GM19351 (cell line): ENCODE measurements at regions not wholly inside any gene's neighbourhood (a gene's known extent, or its start where the extent isn't known, plus 50 kb on each side); places are given as distances from the start of the nearest gene placed in this dataset.
"Not testable (repeated sequence)": the region's sequence is repeated elsewhere in the genome, so short reads cannot be mapped to it uniquely, and the experiment has no call there.

Experiments used
- ATAC-seq: cut with Tn5 transposase; IDR thresholded peaks from one replicate; pipeline ENCODE4 v1.9.1; 2021; ENCODE audit warnings: mild to moderate bottlenecking, moderate library complexity; ENCODE audit not compliant: unreplicated experiment

DNA sequence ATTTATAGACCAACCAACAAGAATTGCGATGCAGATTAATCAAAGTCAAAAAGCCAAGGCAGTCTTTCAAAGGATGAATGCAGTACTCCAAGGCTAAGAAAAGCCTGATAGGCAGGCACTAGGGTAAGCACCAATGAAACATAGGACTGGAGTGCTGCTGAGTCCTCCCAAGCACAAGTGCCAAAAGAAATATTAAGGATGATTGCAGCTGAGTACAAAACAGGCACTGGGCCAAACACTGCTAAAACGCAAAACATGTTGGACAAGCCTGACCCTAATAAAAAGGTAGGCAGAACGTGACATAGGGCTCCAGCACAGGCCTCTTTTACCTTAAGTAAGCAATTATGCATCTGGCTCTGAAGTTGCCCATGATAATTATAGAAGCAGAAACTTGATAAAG lies 160.1 kb upstream of the LRP1B start:
- no peak for ATAC-seq

DNA sequence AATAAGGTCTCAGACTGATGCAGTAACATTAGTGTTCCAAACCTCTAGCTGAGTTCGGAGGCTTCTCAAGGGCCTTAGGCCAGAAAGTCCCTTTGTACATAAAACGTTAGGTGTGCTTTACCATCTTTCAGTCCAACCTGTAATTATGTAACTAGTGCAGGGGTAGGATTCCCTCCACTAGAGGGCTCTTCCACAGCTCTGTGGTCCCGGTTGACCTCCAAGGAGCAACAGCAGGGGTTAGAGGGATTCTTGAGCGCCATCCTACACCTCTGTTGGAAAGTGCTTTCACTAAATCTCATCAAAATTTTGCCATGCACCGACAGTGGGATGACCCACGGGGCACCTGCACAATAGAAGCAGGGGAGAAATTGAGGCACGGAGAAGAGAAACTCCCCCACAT lies 155.8 kb upstream of the LRP1B start:
- peak; percentile 88 for ATAC-seq

DNA sequence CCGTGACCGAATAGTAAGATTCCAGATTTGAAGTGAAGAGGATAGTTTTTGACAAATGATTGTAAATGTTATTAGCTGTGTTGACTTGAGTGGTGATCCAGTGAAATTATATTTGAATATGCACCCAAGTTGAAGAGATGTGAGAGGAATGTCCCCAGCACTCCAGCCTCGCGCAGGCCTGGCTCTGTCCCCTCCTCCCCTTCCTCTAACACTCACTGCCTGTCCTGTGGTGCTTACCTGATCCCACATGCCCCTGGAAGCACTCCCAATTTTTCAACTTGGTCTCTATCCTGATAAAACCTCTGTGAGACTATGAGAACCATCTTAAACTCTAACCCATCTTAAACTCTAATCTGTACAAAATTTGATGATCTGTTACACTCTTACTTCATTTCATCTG lies 154.7 kb upstream of the LRP1B start:
- no peak for ATAC-seq

DNA sequence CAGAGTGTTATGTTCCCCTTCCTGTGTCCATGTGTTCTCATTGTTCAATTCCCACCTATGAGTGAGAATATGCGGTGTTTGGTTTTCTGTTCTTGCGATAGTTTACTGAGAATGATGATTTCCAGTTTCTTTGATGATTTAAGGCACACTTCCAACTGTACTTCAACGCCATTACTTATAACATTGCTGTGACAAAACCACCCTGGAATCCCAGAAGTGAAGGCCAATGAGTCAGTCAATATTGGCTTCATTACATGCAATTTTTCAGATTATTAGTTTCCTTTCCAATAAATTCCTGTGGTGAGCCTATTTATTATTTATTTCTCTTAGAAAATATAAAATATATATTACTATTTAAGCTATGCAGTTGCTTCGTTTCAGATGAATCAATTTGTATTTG lies 153.5 kb upstream of the LRP1B start:
- ATAC-seq: not testable (repeated sequence)

DNA sequence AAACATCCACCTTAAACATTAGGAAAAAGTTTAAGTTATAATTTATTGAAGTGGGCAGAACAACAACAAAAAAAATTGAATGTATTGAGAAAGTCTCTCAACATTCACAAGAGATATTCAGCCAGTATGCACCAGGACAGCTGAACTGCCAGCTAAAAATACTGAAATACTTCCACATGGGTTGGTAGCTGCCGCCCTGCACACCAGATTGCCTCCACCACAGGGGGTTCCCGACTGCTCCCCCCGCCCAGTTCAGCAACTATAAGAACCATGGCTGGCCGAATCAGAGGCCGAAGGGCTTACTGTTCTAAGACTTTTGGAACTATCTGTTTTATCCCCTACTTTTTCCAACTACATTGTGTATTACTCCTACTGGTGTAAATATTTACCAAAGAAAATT lies 150.0 kb upstream of the LRP1B start:
- ATAC-seq: no peak

DNA sequence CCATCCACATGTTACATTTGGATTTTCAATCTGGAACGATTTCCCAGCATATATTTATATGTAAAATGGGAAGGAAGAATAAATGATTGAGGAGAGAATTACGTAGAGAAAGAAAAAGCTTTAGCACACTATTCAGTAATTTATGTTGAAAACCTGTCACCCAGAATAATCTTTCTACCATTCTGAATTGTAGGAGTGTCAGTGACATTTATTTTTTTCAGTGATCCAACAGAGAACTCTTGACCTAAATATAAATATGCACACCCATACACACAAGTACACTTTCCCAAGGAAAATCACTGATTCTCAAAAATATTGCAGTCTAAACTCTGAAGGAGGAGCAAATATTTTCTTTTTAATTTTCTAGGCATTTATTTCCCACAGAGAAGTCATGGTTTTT lies 140.2 kb upstream of the LRP1B start:
- ATAC-seq: no peak

DNA sequence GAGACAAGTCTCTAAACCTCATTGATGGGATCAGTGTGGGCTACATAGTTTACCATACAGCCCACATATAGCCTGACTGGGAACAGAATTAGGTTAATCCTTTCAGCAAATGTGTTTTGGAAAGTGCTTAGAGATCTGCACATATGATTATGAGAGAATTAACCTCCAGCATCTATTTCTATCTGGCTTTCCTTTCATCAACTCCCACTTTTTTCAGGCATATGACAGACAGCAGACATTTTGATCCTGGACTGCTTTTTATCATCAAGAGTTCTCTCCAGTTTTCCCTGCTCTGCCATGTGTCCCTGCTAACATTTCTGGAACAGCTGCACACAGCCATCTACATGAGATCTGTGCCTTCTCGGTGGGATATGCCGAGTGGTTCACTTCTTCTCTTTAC lies 139.5 kb upstream of the LRP1B start:
- no peak for ATAC-seq

DNA sequence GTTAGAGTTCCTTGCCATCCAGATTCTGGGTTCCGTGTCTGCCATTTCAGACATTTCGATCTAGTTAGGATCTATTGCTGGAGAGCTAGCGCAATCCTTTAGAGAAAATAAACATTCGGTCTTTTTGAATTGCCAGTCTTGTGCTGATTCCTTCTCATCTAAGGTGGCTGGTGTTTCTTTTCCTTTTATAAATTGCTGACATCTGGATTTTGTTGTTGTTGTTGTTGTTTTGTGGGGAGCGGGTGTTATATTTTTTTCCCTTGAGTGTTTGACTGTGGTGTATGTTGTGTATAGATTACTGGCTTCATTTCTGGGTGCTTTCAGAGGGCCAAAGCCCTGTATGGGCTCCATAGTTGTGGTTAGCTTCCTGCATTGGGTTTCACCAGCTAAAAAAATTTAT lies 128.5 kb upstream of the LRP1B start:
- ATAC-seq: no peak

DNA sequence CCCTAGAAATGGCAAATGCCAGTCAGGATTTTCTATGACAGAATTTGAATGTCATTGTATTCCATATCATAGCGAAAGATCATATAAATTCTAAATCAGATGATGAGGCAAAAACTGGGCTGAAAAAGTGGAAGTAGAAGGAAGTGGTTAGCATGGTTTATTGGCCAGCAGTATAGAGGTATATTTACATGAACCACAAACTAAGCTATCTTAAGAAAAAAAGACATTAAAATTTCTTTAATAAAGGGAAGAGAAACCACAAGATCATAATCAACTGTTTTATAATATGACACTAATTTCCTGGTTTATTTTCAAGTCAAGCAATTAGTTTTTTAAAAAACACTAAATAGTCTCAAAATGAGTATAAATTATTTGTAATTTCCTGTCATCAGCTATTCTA lies 123.2 kb upstream of the LRP1B start:
- no peak for ATAC-seq

DNA sequence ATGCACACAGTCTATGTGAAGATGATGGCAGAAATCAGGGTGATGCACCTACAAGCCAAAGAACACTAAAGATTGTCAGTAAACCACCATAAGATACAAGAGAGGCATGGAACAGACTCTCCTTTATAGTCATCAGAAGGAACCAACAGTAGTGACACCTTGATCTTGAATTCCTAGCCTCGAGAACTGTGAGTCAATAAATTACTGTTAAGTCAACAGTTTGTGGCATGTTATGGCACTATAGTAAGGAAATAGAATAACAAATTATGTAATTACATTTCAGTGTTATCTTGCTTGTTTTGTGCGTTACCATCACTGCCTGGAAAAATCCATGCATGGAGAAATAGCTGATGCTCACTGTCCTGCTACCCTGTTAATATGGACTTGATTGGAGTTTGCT lies 110.2 kb upstream of the LRP1B start:
- no peak for ATAC-seq

DNA sequence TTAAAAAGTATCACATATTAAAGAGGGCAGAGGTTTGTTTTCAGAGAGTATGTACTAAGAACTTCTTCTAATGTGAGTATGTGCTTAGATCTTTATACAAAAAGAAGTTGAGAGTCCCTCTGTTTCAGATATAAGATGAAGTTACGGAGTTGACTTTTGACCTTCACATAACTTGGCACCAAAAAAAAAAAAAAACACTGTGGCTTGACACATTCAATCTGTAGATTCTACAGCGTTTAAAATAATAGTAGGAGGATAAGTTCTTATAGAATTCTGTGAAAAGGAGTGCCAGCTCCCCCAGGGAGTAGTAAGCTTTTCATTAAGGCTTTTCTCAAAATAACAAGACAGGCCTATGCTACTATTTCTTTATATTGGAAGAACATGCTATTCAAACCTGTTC lies 105.4 kb upstream of the LRP1B start:
- ATAC-seq: no peak

DNA sequence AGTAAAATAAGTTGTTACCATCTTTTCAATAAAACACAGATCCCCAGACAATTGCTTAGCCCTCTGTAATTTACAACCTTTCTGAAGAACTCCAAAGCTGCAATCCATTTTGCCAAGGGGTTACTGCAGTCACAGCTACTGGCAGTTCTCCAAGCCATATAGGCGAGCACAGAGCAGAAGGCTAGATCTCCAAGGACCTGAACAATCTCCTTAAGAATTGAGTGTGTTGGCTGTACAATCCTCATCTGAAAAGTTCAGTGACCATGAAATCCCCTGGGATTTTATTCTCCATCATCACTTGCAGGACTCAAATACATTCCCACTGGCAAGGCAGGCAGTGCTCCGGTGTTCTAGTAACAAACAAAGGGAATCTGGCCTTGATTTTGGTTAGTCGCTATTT lies 103.9 kb upstream of the LRP1B start:
- no peak for ATAC-seq

DNA sequence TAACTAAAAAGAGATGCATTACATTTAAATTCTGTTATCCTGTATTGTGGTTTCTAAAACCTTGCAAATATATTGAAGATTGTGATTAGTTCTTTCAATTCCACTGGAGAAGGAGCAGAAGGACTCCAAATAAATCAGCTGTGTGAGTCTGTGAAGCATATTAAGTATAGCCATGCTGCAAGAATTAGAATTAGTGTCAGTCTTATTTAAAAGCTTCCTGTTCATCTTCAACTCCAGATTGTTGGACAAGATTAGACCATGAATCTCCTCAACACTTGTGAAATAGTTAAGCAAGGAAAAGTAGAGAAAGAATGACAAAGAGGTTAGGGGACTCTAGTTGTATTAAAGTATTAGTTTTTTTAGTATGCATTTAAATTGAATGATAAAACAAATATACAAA lies 92.5 kb upstream of the LRP1B start:
- no peak for ATAC-seq

DNA sequence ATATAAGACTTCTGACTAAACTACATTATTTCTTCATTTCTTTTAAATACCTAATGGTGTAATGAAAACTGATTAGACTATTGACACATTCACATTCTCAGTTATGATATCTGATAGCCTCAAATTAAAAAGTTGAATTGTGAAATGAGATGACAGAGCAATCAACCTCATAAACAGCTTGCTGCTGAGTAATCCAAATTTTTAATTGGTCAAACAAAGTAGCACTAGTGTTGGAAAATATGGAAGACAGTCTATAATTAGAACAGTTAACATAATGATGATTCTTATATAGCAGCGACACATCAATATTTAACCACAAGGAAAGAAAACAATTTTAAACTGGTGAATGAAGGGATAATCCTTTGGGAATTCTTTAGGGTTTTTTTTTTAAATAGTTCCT lies 91.9 kb upstream of the LRP1B start:
- ATAC-seq: no peak

DNA sequence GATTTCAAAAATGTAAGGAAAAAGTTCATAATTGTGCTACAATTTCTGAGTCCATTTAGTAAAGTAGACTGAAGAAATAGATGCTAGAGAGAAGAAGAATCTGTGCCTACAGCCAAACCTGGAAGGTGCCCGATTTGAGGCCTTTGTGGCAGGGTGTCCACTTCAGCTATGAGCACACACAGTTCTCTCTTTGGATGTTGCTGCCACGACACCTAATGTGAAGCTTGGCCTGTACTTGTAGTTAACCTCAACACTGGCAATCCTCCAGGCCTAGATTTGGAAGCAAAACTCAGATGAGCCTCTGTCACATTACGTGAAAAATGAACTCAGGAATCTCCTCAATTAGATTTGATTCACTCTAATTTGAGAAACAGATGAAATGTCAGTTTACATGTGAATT lies 90.1 kb upstream of the LRP1B start:
- ATAC-seq: no peak

DNA sequence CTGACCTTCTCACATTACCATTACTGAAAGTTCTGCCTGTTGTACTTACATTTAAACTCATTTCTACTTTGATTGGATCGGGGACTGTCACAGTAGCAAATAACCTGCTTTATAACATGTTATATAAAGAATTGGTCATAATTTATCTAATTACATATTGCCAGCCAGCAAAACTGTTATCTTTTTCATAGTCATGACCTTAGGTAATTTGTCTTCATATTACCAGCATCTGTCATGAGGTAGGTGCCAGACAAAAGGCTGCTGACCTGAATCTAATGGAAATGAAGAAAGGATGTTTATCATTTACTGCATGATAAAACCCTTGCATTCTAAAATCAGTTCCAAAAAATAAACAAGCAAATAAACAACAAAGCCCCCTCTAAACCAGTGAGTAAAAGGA lies 89.4 kb upstream of the LRP1B start:
- no peak for ATAC-seq

DNA sequence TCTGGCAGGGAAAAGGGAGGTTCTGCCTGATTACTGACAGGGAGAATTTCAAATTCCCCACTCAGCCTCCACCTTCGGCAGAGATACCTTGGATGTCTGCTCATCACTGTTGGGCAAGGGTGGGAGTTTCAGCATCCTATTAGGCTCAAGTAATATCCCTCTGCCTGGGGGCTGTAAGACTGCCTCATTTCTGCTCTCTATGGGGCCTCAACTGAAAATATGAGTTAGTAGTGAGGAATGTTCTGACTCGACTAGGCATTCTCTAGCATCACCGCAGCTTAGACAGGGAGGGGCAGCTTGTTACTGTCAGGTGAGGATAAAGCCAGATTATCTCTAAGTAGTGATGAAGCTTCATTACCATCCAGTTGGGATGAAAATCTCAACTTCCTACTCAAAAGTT lies 87.7 kb upstream of the LRP1B start:
- ATAC-seq: no peak

DNA sequence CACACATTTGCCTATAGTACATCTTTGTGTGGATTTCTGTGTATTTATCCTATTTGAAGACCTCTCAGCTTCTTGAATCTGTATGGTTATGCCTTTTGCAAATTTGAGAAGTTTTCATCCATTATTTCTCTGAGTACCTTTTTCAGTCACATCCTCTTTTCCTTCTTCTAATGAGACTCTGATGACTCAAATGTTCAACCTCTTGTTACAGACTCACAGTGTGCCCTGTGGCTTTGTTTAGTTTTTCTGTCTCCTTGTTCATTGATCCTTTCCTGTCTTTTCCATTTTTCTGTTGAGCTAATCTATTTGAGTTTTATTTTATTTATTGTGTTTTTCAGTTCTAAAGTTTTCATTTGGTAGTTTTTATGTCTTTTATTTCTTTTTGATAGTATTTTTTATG lies 87.0 kb upstream of the LRP1B start:
- no peak for ATAC-seq

DNA sequence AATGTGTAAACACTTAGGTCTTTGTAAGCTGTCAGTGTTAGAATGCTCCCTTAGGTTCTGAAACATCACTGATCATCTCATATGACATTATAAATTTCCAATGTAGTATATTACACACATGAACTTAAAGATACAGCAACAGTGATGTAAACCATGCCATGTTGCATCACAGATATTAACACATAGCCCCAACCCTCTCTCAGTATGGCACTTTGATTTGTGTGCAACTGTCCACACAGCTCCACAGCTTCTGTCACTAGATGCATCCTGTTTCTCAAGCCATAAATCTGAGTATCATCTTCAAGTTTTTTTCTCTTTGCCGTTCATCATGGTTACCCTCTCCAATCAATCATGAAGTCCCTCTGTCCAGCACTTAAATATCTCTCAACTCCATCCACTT lies 69.2 kb upstream of the LRP1B start:
- ATAC-seq: no peak

DNA sequence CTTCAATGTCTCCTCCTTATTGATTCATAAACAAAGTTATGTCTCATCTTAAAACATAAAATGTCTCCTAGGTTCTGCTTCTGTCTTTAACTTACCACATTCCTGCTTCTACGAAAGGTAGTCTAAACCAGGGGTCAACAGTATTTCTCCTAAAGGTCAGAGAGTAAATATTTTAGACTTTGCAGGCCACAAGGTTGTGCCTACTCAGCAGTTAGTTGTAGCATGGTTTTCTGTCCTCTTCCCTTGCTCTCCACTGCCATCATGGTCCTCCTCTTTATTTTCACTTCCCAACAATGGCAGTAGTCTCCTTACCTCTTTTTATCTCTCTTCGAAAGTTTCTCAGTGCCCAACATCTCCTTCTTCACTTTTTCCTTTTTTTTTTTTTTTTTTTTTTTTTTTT lies 68.3 kb upstream of the LRP1B start:
- no peak for ATAC-seq

DNA sequence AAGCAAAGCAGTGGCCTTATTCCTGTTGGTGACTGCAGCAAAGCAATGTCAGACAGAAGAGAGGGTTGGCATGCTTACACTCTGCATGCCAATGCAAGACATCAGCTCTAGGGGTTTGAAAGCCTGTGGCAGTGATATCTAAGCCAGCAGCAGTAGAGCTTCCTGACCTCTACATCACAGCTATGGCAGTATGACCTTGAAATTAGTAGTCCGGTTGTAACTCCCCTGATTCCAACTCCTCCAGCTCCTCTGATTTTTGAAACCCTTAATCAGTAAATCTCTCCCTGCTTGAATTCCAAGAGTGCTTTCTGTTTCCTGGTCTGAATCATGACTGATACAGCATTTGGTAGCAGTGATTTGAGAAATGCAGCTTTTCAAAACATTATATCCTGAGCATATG lies 60.0 kb upstream of the LRP1B start:
- ATAC-seq: no peak

DNA sequence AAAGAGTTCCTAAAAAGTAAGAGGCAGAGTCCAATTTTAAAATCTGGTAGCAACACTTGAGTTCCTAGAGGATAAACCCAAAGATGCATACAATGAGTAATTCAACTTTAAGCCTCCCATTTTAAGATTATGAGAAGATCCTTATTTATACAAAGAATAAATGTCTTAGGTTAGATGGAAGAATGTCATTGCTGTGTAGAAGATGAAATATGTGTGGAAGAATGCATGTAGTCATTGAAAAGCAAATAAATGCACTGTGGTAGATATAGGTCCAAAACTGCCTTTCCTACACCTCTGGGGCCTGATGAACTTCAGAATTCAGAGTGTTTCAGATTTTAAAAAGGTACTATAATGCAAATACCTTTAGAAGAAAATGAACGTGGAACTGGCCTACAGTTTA lies 58.7 kb upstream of the LRP1B start:
- ATAC-seq: no peak

DNA sequence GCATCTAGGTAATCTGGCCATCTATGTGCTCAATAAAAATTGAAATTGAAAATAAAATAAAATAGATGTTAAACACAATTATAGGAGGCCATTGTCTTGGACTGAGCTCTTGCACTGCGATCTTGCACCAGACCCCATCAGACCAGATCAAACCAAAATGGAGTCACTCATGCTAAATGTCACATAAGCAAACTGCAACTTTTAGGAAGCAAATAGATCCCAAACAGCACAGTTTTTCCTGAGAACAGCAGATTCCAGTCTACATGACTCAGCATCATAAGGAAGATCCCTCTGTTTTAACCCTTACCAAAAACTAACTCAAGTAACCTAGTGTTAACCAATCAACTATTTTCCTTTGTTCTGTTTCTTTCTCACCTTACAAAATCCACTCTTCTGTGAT lies 57.7 kb upstream of the LRP1B start:
- no peak for ATAC-seq

DNA sequence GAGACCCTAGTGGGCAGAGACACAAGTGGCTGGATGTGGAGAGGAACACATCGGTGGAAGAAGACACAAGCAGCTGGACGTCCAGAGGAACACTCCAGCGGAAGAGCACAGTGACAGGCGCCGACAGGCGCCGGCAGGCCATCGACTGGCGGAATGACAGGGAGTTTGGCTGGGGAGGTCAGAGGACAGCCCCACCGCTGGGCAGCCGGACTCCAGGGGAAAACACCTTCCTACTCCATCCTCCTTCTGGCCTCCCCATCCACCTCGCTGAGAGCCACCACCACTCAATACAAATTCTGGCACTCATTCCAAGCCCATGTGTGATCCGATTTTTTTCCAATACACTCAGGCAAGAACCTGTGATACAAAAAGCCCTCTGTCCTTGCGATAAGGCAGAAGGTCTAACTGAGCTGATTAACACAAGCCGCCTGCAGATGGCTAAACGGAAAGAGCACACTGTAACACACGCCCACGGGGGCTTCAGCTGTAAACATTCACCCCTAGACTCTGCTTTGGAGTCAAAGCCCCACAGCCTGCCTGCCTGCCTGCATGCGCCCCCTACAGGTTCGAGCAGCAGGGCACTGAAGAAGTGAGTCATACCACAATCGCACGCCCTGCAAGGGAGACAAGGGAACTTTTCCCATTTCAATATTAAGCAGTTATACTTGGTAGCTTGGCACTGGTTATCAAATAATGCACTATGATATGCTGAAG lies 50.2 kb upstream of the LRP1B start:
- ATAC-seq: peak; percentile 33
